IPS DF 4.7 (cell line): ENCODE measurements at regions not wholly inside any gene's neighbourhood (a gene's known extent, or its start where the extent isn't known, plus 50 kb on each side); places are given as distances from the start of the nearest gene placed in this dataset.

Experiments used
- DNase-seq: peaks from one replicate; pipeline ENCODE4 v3.0.0-alpha.2; 2013; ENCODE audit warnings: low spot score; ENCODE audit errors: extremely low read depth

GRCh38 chr12:126069549-126070165 lies 1004.4 kb downstream of the AACS start:
- peak; percentile 78 for DNase-seq

DNA sequence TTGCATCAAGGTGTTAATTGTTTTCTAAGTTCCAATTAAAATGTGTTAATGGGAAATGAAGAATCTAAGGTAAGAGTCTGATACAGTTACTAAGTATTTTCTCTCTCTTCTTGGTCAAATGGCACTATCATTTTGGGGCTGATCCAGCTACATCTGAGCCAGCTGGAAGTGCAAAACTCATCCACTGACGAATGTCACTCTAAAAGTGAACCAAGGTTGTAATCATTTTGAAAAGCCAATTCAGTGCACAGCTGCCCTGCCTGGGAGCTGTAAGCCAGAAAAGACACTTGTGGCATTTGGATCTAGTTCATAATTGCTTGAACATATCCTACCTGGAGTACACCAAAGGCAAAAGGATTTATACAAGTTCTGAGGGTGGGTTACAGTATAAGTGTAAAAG lies 1011.3 kb downstream of the AACS start:
- no peak for DNase-seq

- DNase-seq: no peak
Measured at GRCh38 chr12:126083926-126084325, 1018.7 kb downstream of the AACS start.

DNA sequence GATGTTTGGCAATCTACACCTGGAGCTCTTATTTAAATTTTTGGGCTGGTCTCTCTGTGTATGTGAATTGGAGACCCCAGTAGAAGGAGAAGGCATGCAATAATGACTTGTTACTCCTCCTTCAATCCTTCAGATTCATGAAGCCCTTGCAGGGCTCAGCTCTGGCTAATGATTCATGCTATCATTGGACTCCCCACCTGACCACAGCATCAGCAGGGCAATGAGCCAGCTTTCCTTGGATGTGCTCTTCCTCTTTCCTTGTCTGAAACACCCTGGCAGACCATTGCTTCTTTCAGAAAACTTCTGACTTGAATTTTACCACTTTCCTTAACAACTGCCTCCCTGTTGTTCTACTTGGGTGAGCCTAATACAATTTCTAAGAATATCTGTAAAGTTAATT lies 1019.2 kb downstream of the AACS start:
- DNase-seq: no peak

- DNase-seq: no peak
Measured at GRCh38 chr12:126086242-126086641, 1021.0 kb downstream of the AACS start.

DNA sequence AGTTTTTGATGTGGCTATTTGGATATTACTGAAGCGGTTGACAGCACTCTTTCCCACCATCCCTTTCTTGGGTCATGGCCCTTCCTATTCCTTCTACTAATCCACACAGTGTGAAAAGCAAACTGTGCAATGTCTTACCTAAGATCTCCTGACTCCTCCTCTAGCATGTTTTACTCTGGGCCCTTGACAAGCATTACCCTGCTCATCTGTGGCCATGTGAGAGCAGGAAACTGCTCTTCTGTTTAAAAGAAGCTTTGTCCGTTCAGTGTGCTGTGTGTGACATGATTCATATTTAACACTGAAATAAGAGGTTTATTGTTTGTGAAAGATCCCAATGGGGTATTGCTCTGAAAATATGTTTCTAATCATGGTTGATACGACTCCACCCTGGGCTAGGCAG lies 1022.5 kb downstream of the AACS start:
- no peak for DNase-seq

GRCh38 chr12:126093908-126094307 lies 1028.7 kb downstream of the AACS start:
- peak; percentile 60 for DNase-seq

GRCh38 chr12:126095748-126096510 lies 1030.7 kb downstream of the AACS start:
- DNase-seq: no peak

DNA sequence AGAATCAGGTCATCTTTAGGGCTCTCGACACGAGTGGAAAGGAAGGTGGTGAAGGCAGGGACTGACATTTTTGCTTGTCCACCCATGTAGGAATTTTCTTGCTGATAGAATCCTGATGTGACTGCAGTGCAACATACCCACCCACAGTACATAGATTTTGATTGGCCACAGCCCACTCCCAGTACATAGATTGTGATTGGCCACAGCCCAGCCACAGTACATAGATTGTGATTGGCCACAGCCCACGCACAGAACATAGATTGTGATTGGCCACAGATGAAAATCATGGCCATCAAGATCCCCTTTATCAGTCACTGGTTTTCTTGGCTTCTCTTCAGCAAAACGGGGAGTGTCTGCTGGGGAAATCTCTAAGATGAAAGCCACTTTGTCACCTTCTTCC lies 1041.5 kb downstream of the AACS start:
- no peak for DNase-seq

DNA sequence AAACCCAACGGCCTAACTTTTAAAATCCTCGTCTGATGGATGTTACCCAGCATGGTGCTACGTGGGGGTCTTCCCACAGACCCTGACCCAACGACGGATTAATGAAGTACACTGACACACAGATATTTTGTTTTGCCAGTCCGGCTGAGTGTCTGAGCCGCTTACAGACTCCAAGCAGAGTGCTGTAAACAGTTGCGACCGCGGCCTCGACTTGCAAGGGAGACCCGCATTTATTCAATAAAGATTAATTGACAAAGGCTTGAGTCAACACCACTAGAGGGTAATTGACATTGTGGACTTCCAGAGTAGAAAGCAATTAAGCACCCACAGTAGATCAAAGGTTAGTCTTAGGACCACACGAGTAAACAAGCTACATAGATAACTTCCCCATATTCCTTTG lies 1042.4 kb downstream of the AACS start:
- DNase-seq: no peak

DNA sequence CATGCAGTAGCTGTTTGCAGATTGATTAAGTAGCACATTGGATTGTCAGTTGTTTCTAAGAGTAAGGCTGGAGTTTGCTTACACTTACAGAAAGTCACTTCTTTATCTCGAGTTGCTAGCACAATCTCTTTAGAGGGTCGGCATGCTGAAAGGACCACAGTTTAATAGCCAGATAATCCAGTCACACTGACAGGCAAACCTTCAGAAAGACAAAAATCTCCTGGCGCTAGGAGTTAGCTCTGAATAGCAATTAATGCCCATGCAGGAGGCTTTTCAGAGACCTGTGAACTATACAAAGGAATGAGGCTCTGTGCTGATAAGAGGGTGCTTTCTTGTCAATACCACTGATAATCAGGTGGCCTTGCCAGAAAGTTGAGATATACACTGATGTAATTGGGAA lies 1043.0 kb downstream of the AACS start:
- DNase-seq: no peak

- DNase-seq: no peak
Measured at GRCh38 chr12:126112141-126112540, 1046.9 kb downstream of the AACS start.

- DNase-seq: no peak
Measured at GRCh38 chr12:126112849-126113248, 1047.6 kb downstream of the AACS start.

- DNase-seq: no peak
Measured at GRCh38 chr12:126114441-126114840, 1049.2 kb downstream of the AACS start.

- DNase-seq: no peak
Measured at GRCh38 chr12:126117502-126117901, 1052.3 kb downstream of the AACS start.

- no peak for DNase-seq
Measured at GRCh38 chr12:126139355-126139754, 1074.1 kb downstream of the AACS start.

DNA sequence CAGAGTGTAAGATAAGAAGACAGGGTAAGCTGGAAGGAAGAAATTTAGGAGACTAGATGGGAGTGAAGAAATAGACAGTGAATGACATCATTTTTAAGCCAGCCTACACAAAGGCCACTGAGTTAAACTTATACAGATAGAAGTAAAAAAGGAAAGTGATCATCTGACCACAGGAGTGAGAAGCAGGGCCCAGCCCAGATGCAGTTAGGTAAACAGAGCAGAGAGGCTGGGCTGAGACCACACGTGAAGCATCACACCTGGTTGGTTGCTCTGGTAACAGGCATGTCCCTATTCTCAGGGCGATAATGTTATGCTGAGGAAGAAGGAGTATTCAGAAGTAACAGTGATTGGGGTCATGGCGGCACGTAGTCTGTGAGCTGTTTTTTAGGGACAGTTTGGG lies 1079.4 kb downstream of the AACS start:
- no peak for DNase-seq

GRCh38 chr12:126147321-126147720 lies 1082.1 kb downstream of the AACS start:
- DNase-seq: no peak

- DNase-seq: no peak
Measured at GRCh38 chr12:126156806-126157574, 1091.8 kb downstream of the AACS start.

DNA sequence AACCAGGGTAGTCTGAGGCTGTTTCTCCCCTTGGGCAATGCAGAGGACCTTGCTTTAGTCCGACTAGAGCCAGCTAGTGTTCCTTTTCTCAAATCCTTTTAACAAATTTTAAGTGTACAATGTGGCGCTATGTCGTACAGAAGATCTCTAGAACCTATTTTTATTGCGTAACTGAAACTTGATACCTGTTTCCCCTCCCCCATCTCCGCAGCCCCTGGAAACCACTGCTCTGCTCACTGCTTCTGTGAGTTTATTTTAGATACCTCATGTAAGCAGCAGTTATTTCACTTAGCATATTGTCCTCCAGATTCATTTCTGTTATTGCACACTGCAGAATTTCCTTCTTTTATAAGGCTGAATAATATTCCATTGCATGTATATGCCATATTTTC lies 1092.3 kb downstream of the AACS start:
- no peak for DNase-seq

DNA sequence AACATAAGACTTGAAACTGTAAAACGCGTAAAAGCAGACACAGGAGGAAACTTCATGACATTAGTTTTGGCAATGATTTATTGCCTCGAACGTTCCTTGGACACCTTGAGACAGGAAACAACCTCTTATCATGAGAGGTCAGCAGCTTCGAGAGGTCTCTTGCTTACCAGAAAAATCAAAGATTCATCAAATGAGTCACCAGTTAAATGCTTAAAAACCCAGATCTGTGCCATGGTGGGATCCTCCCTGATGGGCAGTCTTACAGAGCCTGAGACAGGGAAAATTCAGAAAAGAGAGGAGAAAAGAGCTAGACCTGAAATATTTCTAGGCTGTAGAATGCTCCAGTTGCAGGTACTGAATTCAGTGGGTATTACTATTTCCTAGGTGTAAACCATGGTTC lies 1093.9 kb downstream of the AACS start:
- DNase-seq: no peak

GRCh38 chr12:126160912-126161311 lies 1095.7 kb downstream of the AACS start:
- no peak for DNase-seq
